Neural cell (in vitro differentiated cells): ENCODE measurements at regions not wholly inside any gene's neighbourhood (a gene's known extent, or its start where the extent isn't known, plus 50 kb on each side); places are given as distances from the start of the nearest gene placed in this dataset.

Experiments
- H2AFZ ChIP-seq: fragments of 200-600, 300-800 bp; sonication (generic), shearing (Covaris generic); 2 replicates; pipeline ENCODE4 v1.6.0; 2014; ENCODE audit warnings: low read depth, mild to moderate bottlenecking, antibody characterized with exemption, low read length, moderate library complexity
- H3F3A ChIP-seq: fragments of 200-600 bp; shearing (Covaris generic); 2 replicates; pipeline ENCODE4 v1.6.1; 2016; ENCODE audit warnings: mild to moderate bottlenecking, moderate library complexity, mixed read lengths, antibody characterized with exemption, low read length; ENCODE audit not compliant: insufficient read depth, poor library complexity, severe bottlenecking
- H3K27ac ChIP-seq: fragments of 200-600, 300-800 bp; sonication (generic), shearing (Covaris generic); 2 replicates; pipeline ENCODE4 v1.5.1; 2014; ENCODE audit warnings: mild to moderate bottlenecking, low read length, moderate library complexity
- H3K27me3 ChIP-seq: fragments of 300-800, 200-600 bp; sonication (generic), shearing (Covaris generic); 2 replicates; pipeline ENCODE4 v1.6.0; 2014; ENCODE audit warnings: mild to moderate bottlenecking, low read depth, low read length, moderate library complexity; ENCODE audit not compliant: insufficient read depth
- H3K36me3 ChIP-seq: fragments of 300-800, 200-600 bp; sonication (generic), shearing (Covaris generic); 2 replicates; pipeline ENCODE4 v1.5.1; 2014; ENCODE audit warnings: mild to moderate bottlenecking, antibody characterized with exemption, low read length, moderate library complexity; ENCODE audit not compliant: insufficient read depth
- H3K4me2 ChIP-seq: fragments of 300-800, 200-600 bp; sonication (generic), shearing (Covaris generic); 2 replicates; pipeline ENCODE4 v1.6.0; 2014; ENCODE audit warnings: mild to moderate bottlenecking, low read length
- H3K4me3 ChIP-seq: fragments of 300-800, 200-600 bp; sonication (generic), shearing (Covaris generic); 2 replicates; pipeline ENCODE4 v1.5.1; 2014; ENCODE audit warnings: mild to moderate bottlenecking, low read length, moderate library complexity
- H3K79me2 ChIP-seq: fragments of 200-600 bp; shearing (Covaris generic); replicated peaks from 2 replicates; pipeline ENCODE4 v1.6.0; 2014; ENCODE audit warnings: mild to moderate bottlenecking, low read length, moderate library complexity; ENCODE audit not compliant: insufficient read depth
- H3K9ac ChIP-seq: fragments of 300-800, 200-600 bp; sonication (generic), shearing (Covaris generic); 2 replicates; pipeline ENCODE4 v1.6.1; 2016; ENCODE audit warnings: mild to moderate bottlenecking, low read length, mixed read lengths
- H3K9me2 ChIP-seq: fragments of 200-600 bp; shearing (Covaris generic); 2 replicates; pipeline ENCODE4 v1.6.1; 2016; ENCODE audit warnings: mild to moderate bottlenecking, low read length, mixed read lengths; ENCODE audit not compliant: insufficient read depth
- H3K9me3 ChIP-seq: fragments of 200-600, 300-800 bp; sonication (generic), shearing (Covaris generic); 2 replicates; pipeline ENCODE4 v1.6.1; 2016; ENCODE audit warnings: mild to moderate bottlenecking, mixed run types, low read length, moderate library complexity, mixed read lengths
- H4K20me1 ChIP-seq: fragments of 200-600 bp; shearing (Covaris generic); 2 replicates; pipeline ENCODE4 v1.6.1; 2016; ENCODE audit warnings: mild to moderate bottlenecking, mixed run types; ENCODE audit not compliant: insufficient read depth
- EP300 ChIP-seq: fragments of 450-650 bp; conservative IDR thresholded peaks from 2 replicates; pipeline ENCODE4 v1.6.1; 2014; ENCODE audit warnings: antibody characterized with exemption, mild to moderate bottlenecking, moderate library complexity; ENCODE audit not compliant: poor library complexity, severe bottlenecking
- EZH2 ChIP-seq: fragments of 200-600, 300-800 bp; shearing (Covaris generic), sonication (generic); IDR thresholded peaks from 2 replicates; pipeline ENCODE4 v1.6.1; 2014; ENCODE audit warnings: antibody characterized with exemption, low read length, borderline replicate concordance, mild to moderate bottlenecking; ENCODE audit not compliant: insufficient read depth, poor library complexity, severe bottlenecking
- MXI1 ChIP-seq: fragments of 450-650 bp; conservative IDR thresholded peaks from 2 replicates; pipeline ENCODE4 v1.6.1; 2014; ENCODE audit warnings: antibody characterized with exemption, mild to moderate bottlenecking; ENCODE audit not compliant: poor library complexity, severe bottlenecking
- POLR2AphosphoS5 ChIP-seq: IDR thresholded peaks from 2 replicates; pipeline ENCODE4 v1.6.1; 2012
- RAD21 ChIP-seq: fragments of 450-650 bp; conservative IDR thresholded peaks from 2 replicates; pipeline ENCODE4 v1.6.1; 2014; ENCODE audit warnings: antibody characterized with exemption, mild to moderate bottlenecking, moderate library complexity
- REST ChIP-seq: IDR thresholded peaks from 2 replicates; pipeline ENCODE4 v1.6.1; 2012; ENCODE audit warnings: borderline replicate concordance
- SMC3 ChIP-seq: fragments of 450-650 bp; conservative IDR thresholded peaks from 2 replicates; pipeline ENCODE4 v1.6.1; 2014; ENCODE audit warnings: antibody characterized with exemption, mild to moderate bottlenecking, moderate library complexity; ENCODE audit not compliant: poor library complexity
- TAF1 ChIP-seq: IDR thresholded peaks from 2 replicates; pipeline ENCODE4 v1.6.1; 2012; ENCODE audit warnings: low read depth
- TF ChIP-seq, protein P1 (sequence below): fragments of 450-650 bp; IDR thresholded peaks from 2 replicates; pipeline ENCODE4 v1.5.1; 2014; ENCODE audit warnings: antibody characterized with exemption, mild to moderate bottlenecking, moderate library complexity; ENCODE audit not compliant: poor library complexity, severe bottlenecking

DNA sequence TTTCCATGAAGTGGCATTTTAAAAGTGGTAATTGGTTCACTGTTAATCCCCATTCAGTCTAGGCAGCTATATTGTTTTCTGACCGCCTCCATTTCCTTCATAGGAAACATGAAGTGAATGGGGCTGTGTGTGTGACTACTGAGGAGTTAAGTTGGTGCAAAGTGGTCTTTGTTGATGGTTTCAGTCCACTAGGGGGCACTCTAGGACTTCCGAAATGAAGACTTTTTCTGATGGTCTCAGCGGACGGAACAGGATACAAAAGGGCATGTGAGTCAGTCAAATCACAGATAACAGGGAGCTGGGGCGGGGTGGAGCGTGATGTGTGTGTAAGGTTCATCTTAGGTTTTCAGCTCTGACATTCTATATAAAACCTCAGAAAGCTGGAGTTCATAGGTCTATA, 240.1 kb upstream of the OR4E1 start:
- H3K79me2 ChIP-seq: no peaks in the 10 kb centered on the region
- H3K27me3 ChIP-seq: no peaks in the 10 kb centered on the region
- H3K9me2 ChIP-seq: no peaks in the 10 kb centered on the region
- H3K9me3 ChIP-seq: no peaks in the 10 kb centered on the region
- H3K9ac ChIP-seq: no peak overlapping the region
- H3K36me3 ChIP-seq: no peaks in the 10 kb centered on the region
- no peaks in the 10 kb centered on the region for H4K20me1 ChIP-seq
- no peak overlapping the region for H3K4me2 ChIP-seq
- no peak overlapping the region for H3K4me3 ChIP-seq
- no peak overlapping the region for H3K27ac ChIP-seq
- no peaks in the 10 kb centered on the region for H3F3A ChIP-seq
- TF ChIP-seq EZH2: no peak
- TF ChIP-seq, protein P1, sequence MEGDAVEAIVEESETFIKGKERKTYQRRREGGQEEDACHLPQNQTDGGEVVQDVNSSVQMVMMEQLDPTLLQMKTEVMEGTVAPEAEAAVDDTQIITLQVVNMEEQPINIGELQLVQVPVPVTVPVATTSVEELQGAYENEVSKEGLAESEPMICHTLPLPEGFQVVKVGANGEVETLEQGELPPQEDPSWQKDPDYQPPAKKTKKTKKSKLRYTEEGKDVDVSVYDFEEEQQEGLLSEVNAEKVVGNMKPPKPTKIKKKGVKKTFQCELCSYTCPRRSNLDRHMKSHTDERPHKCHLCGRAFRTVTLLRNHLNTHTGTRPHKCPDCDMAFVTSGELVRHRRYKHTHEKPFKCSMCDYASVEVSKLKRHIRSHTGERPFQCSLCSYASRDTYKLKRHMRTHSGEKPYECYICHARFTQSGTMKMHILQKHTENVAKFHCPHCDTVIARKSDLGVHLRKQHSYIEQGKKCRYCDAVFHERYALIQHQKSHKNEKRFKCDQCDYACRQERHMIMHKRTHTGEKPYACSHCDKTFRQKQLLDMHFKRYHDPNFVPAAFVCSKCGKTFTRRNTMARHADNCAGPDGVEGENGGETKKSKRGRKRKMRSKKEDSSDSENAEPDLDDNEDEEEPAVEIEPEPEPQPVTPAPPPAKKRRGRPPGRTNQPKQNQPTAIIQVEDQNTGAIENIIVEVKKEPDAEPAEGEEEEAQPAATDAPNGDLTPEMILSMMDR: peak; percentile 44
- H2AFZ ChIP-seq: no peak overlapping the region

DNA sequence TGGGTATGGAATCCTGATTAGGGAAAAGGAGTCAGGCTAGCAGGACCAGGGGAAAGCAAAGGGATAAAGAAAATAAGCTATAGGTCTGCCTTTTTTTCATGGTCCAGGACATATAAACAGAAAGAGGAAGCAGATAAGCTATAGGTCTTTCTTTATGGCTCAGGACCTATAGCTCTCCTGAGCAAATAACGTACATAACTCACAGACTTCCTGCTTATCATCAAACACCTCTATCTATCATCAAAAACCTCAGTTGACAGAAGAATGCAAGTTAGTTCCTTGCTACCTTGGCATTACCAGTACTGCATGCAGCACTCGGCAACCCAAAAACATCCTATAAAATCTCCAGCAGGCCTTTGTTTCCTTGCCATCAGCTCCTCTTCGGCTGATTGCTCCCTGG, 238.7 kb upstream of the OR4E1 start:
- Histone ChIP-seq H3K9ac (no peak overlapping the region), H3K4me2 (no peak overlapping the region), H3K4me3 (no peak overlapping the region), H3K9me2 (no peaks in the 10 kb centered on the region), H2AFZ (no peak overlapping the region), H3K9me3 (no peaks in the 10 kb centered on the region), H3F3A (no peaks in the 10 kb centered on the region), H3K36me3 (no peaks in the 10 kb centered on the region), H3K27me3 (no peaks in the 10 kb centered on the region), H3K79me2 (no peaks in the 10 kb centered on the region), H3K27ac (no peak overlapping the region), H4K20me1 (no peaks in the 10 kb centered on the region)
- TF ChIP-seq MXI1 (no peak), POLR2AphosphoS5 (no peak), RAD21 (no peak), TAF1 (no peak), SMC3 (no peak), REST (no peak), EZH2 (no peak), EP300 (no peak)
- TF ChIP-seq, protein P1: no peak
